NT2/D1 (cell line): ENCODE measurements at regions not wholly inside any gene's neighbourhood (a gene's known extent, or its start where the extent isn't known, plus 50 kb on each side); places are given as distances from the start of the nearest gene placed in this dataset.

Experiments used
- SUZ12 ChIP-seq: IDR thresholded peaks from 2 replicates; pipeline ENCODE4 v1.6.1; 2011; ENCODE audit not compliant: insufficient read length, insufficient read depth; ENCODE audit errors: extremely low read depth
- YY1 ChIP-seq: IDR thresholded peaks from 2 replicates; pipeline ENCODE4 v1.6.1; 2011; ENCODE audit not compliant: insufficient read length, insufficient read depth
- ZNF274 ChIP-seq: IDR thresholded peaks from 2 replicates; pipeline ENCODE4 v1.6.1; 2011; ENCODE audit warnings: mild to moderate bottlenecking, low read depth, low read length

DNA sequence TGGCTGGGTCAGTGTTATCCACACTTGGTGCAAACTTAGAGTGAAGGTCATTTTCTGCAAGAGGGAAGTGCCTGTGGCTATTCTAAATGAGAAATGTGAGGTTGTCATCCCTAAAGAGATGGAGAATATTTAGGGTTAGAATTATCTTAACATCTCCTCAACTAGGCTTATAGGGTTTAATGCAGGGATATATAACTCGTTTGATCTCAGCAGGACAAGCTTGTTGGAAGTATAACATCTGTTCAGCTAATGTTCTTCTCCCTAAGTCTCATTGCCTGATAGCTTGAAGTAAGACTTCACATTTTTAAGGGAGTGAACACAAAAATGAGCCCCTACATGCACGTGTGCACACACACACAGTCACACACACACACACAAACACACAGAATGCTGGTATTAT is 75.9 kb upstream of the NRXN1 start:
- TF ChIP-seq SUZ12: no peak
- no peak for TF ChIP-seq YY1
- TF ChIP-seq ZNF274: no peak
